Activated CD4-positive, alpha-beta T cell treated with anti-CD3 and anti-CD28 coated beads, Interleukin-2, amount 50 U/mL, for 48 hours (primary cell): ENCODE measurements at regions not wholly inside any gene's neighbourhood (a gene's known extent, or its start where the extent isn't known, plus 50 kb on each side); places are given as distances from the start of the nearest gene placed in this dataset.

Source experiments
- DNase-seq, 2 experiments: peaks; one replicate each; pipeline ENCODE4 v3.0.0-alpha.2; 2020

DNA sequence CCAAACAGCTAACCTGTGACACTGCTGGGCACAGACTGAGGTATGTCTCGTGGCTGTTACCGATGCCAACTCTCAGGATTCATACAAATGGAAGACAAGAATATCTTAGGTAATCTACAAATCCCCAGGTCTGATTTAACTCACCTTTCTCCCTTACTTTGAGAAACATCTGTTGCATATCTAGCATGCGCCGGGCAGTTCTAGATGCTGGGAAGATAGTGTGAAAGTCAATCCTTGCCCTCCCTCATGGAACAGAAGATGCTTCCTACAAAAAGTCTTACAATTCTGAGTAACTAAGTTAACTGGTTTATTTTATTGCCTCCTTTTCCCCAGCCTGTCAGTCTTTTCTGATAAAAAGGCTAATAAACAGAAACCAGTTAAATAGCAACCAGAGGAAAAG is 212.2 kb upstream of the FAT1 start:
- no peak for DNase-seq

DNA sequence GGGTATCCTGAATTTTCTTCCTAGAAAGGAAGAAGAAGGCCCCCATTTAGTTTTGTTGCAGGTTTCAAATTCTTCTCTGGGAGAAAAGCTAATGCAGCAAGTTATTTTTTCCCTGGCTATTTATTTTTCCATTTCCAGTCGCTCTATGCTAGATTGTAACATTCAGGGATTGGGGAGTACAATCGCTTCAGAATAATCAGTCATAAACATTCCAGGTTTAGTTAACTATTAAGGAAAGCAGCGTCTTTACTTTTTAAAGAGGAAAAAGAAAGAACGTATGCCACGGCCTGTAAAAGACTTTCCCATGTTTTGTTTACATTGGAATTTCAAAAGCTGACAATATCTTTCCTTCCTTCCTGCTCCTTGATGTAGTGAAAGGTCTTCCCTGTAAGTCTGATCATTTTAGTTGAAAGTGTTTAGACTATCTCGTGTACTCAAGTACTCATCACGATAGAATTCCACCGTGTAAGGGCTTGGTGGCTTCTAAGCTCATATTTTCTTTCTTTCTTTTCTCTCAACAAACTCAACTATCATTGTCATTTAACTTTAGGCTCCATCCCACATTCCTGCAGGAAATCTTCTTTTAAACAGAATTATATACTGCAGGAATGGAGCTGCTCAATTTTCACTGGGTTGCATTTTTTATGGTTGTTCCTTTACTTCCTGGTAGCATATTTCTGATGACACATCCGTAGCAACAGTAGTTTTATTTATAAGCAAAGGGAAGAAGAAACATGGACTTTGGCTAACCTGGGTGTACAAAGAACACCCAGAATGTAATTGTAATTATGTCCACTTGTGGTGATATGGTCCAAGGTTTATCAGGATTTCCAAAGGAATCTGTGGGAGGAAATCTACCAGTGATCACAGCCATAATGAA is 213.1 kb upstream of the FAT1 start:
- DNase-seq: no peak

DNA sequence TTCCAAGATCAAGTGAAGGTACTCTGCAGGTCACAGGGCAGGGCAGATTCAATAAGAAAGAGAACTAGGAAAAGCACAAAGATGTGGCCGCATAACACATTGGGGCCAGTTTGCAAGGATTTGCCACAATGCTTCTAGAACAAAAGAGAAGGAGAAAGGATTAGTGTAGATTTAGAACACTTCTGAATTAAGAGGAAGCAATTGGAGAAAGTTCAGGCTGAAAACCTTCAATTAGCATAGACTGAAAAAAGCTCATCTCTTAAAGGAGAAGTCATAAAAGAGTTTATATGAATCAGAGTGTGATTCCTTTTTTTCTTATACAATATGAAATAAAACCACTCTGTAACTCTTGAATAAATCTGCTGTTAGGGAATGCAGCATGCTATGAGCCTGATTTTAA is 215.6 kb upstream of the FAT1 start:
- DNase-seq: no peak

DNA sequence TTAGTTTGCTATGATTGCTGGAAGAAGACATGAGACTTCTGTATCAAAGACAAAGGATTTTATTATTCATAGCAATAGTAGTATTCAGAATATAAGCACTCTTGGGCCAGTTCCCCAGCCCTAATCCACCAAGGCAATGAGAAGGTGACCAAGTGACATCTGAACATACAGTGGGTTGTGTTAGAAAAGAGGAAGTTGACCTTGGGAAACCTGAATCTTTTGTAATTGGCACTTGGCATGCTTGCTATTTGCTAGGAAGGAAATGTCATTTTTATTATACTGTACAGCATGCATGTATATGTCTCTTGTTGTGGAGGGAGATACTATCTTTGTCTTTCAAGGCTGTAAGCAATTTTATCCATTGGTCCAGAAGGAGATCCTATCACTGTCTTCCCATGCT is 216.1 kb upstream of the FAT1 start:
- DNase-seq: no peak

DNA sequence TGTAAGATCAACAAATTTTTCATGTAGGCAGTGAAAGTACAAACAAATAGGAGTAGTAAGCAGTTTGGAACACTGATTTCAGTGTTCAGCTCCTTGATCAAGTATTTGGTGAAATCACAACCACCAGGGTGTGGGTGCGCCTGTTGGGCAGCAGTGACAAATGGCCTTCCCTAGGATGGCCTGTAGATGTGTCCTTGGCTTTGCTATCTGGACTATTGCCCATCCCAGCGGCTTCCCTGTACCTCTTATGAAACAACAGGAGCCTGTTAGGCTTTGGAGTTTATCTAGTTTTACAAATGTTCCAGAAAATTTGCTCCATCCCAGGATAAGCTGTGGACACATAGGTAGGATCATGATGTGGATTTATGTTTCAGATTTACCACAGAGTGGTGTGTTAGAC is 216.8 kb upstream of the FAT1 start:
- DNase-seq: no peak

DNA sequence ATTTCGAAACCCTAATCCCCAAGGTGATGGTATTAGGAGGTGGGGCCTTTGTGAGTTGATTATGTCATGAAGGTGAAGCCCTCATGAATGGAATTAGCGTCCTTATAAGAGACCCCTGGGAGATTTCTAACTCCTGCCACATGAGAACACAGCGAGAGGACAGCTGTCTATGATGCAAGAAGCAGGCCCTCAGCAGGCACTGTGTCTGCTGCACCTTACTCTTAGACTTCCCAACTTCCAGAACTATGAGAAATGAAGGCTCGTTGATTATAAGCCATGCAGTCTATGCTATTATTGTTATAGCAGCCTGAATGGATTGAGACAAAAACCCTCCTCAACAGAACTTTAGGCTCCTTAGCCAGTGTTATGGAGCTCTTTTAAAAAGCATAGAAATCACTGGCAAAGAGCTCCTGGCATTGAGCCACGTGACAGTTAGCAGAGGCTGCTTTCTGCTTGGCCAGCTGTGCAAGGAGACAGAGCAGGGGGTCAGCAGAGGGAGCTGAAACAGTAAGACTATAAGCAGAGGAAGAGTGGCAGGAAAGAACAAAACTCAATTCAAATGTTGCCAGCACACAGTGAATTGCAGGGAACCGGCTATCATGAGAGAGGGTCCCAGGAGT is 219.2 kb upstream of the FAT1 start:
- no peak for DNase-seq

DNA sequence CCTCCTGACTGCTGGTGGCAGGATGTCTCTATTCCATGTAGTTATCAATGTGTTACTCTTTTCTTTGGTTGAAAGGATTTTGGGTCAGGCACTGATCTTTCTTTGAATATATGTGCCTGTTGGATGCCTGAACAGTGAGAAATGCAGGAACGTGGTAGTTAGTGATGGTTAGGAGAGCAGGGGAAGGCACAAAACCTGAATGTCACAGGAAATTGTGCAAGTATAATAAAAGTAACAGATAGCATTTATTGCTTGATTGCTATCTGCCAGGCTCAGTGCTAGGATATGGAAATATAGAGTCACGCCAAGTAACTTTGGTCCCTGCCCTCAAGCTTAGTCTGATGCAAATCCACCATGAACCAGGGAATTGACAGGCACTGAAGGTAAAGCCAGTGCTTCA is 219.8 kb upstream of the FAT1 start:
- no peak for DNase-seq

DNA sequence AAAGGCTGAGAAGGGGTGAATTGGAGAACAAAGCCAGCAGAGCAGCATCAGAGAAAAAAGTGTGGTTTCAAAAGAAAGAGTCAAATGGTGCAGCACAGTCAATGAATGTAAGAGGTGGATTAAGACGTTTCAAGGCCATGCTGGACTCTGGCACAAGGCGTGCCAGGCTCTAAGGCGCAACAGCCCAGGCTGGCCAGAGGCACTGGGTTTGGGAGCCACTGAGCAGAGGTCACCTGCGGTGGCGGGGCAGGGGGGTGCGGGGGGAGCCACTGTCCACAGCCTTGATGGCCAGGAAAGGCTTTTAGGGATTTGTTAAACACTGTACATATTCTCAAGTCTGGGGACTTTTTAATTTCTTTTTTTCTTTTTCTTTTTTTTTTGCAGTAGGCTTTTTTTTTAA is 222.5 kb upstream of the FAT1 start:
- no peak for DNase-seq

DNA sequence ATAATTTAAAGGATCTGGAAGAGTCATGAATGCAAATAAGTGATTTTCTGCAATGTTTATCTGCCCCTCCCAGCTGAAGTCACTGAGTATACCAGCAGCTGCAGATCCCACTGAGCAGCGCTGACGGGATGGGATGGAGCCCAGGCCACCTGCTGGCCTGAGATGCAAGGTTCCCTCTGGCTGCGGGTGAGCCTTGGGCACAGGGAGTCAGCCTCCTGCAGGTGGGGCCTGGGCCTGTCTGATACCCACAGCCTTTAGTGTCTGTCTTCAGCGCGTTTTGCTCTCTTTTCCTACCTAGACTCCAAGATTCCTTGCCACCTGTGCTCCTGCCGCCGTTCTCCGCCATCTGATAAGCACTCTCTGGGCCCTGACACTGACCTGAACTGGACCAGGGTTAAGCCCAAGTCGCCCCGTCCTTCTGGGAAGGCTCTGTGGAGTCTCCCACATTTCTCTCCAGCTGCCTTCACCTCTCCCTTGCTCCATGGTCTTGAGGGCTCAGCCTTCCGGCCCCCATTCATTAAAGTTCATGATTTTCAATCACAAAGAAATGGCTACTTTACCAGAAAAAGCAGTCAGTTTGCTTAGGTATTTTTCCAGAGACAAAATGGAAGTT is 223.1 kb upstream of the FAT1 start:
- DNase-seq: no peak

DNA sequence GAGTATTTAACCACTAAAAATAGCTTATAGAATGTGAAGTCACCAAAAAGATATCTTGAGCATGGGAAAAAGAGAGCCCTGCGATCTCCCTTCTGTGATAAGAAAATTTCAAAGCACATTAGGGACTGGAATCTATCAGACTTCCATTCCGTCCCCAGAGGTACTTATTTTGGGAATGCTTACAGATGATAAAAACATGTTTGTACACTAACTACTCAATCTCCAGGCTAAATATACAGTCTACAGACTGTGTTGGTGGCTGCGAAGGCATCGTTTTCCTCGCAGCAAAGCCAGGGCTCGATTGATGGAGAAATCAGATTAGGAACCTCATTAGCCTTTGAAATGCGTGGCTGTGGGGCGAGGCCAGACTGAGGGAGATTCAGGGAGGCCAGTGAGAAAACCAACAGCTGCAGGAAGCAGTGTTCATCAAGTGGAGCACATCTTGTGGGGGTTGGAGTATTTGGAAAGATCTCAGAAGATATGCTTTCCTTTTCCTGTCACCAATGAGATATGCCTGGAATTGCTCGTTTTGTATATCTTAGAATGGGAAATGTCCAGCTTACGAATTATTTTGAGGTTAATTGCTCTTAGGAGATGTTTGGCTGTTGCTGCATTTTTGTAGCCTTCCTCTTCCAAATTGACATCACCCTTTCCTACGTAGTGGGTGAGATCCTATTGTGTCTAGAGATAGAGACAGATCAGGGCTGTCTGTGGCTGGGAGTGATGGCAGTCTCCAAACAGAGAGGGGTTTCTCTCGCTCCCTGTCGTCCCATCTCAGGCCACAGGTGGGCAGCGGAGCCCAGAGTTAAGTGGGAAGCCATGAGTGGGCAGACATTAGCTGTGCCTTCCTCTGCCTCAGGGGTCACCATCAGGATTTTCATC is 224.9 kb upstream of the FAT1 start:
- DNase-seq: no peak

DNA sequence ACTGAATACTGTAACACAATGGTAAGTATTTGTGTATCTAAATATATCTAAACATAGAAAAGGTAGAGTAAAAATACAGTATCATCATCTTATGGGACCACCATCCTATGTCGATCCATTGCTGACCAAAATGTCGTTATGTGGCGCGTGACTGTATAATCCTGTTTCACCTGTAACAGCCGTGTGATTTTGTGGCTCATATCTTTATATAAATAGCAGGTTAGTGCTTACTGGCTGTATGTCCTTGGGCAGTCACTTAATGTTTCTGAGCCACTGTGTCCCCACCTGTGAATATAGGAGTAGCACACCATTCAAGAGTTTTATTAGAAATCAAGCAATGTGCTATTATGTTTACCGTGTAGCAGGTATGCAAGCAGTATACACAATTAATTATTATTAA is 226.2 kb upstream of the FAT1 start:
- no peak for DNase-seq

DNA sequence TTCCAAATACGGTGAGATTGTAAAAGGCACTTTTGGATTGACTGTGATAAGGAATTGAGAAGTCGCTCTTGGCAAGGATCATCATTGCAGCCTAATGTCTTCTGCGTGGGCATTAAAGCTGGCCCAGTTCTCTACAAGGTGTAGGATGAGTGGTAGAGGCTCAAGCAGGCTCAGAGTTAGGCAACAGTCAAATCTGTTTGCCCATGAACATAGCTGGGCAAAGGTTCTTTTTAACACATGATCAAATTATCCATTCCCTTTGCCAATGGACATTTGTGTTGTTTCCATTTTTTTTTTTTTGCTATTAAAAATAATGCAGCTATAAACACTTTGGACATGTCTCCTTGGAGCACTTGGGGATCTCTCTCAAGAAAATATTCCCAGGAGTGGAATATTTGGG is 229.1 kb upstream of the FAT1 start:
- DNase-seq: no peak

DNA sequence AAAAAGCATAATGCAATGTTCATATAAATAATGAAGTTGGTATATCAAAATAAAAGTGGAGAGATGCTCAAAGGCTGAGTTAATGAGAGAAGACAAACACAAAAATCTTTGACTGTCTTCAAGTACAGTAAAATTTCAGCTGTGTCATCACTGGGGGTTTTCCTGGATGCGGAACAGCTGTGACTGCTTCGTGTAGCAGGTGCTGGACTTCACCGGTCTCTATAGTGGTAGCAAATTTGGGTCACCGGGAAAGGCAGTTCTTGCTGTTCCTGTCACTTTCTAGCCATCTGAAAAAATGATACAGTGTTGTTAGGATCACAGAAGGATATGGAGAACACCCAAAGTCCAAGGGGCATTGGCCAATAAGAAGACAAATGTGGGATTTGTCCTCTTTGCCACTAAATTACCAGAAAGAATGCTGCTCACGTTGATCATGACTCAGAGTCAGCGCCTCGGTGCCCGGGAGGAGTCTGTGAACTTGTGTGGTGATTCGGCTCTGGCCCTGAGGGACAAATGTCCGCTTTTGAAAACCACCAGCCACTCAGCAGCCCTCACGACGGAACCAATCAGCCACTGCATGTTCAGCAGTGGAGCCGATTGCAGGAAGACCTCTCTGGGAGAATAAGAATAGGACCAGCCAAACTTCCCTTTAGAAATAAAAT is 230.1 kb upstream of the FAT1 start:
- DNase-seq: no peak

DNA sequence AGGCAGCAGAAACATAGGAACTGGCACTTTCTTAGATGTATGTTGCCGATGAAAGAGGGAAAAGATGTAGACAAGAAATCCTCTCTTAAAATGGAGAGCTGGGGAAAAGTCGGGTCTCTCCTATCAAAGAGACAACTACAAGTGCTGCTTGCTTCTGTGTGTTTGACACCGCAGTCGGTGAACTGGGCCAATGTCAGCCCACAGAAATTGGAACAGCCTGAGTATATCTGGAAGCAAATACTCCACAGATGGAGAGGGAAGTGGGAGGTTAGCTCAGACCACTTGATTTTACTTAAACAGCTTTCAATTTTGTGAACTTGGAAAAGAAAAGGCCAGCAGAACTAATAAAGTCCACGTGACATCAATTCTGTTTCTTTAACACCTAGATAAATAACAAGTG is 230.9 kb upstream of the FAT1 start:
- no peak for DNase-seq

DNA sequence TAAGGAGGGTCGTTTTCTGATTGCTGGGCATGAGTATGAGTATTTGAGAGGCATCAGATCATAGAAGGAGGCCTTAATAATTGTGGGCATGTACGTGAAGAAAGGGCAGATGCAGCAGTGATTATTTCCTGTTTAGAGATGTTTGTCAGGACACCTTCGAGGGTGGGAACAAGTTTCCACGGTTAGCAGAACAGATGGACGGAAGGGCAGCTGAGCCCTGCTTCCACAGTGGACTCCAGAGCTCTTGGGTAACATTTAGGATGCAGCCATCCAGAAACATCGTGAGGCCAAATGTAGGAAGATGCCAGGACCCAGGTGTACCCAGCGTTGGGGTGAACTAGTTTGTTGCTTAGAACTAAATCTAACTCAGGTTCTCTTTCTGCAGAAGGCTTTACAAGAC is 231.3 kb upstream of the FAT1 start:
- no peak for DNase-seq

DNA sequence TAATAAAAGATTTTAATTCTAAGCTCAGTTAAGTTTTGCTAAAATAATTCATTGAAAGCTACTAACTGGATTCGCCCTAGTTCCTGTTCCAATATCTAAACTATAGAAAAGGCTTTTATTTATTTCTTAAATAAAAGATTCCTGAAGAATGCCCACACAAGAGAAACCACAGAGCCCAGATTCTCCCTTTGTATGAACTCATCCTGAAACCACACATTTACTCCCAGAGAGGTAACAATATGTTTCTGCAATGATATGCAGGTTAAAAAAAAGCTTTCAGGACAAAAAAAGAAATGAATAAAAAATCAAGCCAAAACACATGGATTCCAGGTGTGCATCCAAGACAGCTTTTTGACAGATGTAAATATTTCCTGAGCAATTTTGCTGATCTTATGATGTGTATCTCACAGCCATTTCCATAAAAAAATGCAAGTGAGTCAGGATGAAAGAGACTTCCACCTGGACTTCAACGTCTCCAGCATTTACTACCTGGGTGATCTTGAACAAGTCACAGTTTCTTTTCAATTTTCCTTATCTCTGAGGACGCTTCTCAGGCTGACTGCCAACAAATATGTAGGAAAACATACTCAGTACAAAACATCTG is 234.4 kb upstream of the FAT1 start:
- no peak for DNase-seq

DNA sequence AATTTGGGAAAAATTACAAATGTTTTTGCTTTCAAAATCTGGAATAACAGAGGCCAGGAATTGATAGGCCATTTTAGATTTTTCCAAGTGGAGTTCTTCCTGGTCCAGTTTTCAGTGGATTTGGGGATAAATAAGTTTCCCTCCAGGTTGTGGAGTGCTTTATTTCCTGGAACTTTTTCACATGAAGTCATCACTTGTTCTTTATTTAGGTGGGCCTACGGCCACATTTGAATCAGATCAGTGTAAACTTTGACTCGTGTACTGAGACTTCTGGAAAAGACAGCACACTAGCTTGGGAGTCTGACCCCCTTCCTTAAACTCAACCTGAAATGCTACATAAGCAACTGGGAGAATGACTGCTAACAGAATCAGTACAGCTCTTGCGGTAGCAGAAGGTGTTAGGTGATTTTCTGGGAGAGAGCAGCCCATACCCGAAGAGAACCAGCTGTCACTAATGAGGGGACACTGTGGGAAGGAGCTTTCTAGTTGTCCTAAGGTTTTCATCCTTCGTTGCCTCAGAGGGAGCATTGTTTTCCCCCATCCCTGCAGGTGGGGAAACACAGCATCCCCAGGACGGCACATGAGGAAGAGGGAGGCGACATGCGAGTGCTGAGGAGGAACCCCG is 235.2 kb upstream of the FAT1 start:
- DNase-seq: no peak

DNA sequence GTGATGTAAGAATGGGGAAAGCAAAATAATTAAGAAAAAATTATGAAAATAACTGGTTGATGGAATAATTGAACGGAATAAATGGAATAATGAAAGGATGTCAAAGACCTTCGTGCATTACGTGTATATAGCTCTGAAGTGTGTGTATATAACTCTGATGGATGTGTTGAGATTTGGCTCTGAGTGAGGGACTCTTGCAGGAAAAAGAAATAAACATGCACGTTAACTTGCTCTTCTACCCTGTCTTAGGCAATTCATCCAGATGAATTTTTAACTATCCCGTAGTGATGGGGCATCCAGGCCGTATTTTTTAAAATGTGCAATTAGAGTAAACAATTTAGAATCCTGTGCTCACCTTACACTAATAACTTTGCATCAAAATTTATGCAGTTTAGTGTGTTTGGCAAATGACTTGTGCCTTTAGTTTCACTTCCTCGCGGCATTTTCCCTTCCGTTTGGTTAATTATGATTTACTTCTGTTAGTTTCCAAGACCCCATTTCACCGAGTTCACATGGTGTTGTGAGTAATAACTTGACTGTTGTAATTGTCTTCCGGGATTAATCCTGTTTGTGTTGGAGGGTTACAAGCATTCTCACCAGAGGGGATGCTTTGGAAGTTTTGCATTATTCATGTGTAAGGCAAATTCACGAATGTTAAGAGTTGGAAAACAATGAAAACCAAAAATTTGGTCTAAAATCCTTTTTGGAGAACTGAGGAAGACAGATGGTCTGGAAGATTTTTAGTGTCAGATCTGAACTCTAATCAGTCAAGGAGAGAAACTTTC is 256.5 kb upstream of the FAT1 start:
- DNase-seq: no peak

DNA sequence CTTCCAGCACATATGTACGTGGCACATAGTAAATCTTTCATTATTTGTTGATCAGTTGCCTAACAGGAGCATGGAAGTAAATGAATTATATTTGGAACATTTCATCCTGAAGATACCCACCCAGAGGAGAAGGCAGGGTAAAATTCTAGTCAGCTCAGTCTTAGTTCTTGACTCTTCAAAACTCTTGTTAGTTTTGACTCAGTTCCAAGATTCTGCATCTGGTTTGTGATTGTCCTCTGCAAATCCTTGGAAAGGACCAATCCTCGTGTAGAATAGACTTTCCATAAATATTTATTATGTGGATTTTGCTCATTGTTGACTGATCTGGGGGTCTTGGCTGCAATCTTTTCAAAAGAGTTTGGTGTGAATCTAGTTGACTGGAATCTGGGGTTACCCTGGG is 257.5 kb upstream of the FAT1 start:
- no peak for DNase-seq

DNA sequence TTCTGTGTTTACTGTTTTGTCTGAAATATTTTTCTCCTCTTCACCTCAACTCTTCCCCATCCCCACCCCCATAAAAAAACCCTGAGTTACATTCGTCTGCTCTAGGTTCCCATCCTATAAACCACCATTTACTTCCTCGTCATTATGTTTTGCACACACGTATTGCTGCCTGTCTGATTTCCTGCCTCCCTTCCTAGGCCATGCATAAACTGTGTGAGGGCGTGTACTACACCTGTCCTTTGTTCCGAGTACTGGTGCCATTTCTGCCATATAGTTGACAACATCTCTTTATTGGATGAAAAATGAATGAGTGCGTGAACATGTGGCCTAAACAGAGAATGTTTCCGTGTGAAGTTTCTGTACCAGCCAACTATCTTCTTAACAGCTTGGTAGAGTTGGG is 258.5 kb upstream of the FAT1 start:
- DNase-seq: no peak

DNA sequence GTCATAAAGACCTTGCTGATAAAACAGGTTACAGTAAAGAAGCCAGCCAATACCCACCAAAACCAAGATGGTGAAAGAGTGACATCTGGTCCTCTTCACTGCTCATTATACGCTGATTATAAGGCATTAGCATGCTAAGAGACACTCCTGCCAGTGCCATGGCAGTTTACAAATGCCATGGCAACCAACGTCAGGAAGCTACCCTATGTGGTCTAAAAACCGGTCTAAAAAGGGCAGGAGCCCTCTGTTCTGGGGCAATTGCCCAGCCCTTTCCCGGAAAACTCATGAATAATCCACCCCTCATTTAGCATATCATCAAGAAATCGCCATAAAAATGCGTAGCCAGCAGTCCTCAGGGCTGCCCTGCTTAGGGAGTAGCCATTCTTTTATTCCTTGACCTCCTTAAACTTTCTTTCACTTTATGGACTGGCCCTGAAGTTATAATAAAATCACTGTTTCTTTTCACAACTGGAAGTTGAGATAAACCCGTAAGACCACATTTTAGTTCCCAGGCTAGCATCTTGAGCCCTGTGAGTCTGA is 260.5 kb upstream of the FAT1 start:
- DNase-seq: no peak
